ENCODE measurements at regions not wholly inside any gene's neighbourhood (a gene's known extent, or its start where the extent isn't known, plus 50 kb on each side); places are given as distances from the start of the nearest gene placed in this dataset.

DNA sequence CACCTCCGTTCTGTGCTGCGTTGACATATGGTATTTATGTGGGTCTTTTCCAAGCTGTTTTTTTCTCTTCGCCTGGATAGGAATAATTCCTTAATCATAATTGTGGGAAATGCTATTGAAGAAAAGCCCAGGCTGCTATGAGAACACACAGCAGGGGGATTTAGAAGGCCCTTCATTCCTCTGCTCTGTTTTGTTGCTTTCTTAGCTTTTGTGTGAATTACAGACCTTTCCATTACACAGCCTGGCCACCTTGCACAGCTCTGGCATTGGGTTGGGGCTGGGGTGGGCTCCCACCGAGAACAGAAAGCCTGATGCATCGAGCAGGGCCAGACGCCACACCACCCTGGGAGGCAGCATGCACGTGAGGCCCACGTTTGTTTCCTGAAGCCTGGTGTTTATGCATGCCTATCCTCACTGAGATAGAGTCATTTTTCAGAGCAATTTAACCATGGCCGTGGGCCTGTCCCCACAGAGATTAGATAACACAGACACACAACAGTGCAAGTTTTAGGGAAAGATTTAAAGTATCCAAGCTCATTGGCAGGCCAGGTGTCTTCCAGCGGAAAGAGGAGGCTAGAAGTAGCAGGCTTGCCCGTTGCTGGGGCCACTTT is 287.6 kb upstream of the PWP1 start:
- TF ChIP-seq LEF1 (IDR thresholded peaks at IDR 0.05; ENCODE audit: borderline replicate concordance) (no peak), FOXK2 (IDR thresholded peaks at IDR 0.05) (no peak), FOXM1 (IDR thresholded peaks at IDR 0.05; ENCODE audit: borderline replicate concordance) (no peak), TARDBP (IDR thresholded peaks at IDR 0.05) (no peak), SP1 (IDR thresholded peaks at IDR 0.05) (no peak), ELF4 (IDR thresholded peaks at IDR 0.05) (no peak), FOXA1 (IDR thresholded peaks at IDR 0.05) (no peak), CTBP1 (IDR thresholded peaks at IDR 0.05; ENCODE audit: borderline replicate concordance) (no peak), HDGF (IDR thresholded peaks at IDR 0.05; ENCODE audit: borderline replicate concordance) (no peak)
- POLR2A ChIA-PET = no interaction called here
- CTCF ChIA-PET = no interaction called here
- DNase-seq (ENCODE audit: extremely low spot score) = no peak

DNA sequence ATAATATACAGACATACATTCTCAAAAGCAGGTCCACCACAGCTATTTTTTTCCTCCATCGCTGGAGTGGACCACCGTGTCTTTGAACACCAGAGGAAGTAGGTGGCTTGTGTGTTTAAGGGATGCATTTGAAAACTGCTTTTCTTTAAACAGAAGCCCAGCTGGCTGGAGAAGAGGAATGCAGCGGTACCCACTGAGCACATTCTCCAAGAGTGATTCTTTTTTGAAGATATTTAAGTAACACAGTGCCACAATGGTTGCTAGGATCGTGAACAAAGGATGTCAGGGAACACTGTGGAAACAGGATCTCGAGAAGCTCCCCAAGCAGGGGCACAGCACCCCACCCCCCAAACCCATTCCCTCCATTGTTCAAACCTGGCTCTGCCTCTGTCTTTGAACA is 286.6 kb upstream of the PWP1 start:
- no peak for DNase-seq (ENCODE audit: extremely low spot score)
- ChIA-PET POLR2A (no interaction called here), CTCF (interaction anchor here (1.3 kb wide), 1 partner anchor 267 kb away, joined by 4 read pairs; no protein-coding TSS in a partner anchor)

DNA sequence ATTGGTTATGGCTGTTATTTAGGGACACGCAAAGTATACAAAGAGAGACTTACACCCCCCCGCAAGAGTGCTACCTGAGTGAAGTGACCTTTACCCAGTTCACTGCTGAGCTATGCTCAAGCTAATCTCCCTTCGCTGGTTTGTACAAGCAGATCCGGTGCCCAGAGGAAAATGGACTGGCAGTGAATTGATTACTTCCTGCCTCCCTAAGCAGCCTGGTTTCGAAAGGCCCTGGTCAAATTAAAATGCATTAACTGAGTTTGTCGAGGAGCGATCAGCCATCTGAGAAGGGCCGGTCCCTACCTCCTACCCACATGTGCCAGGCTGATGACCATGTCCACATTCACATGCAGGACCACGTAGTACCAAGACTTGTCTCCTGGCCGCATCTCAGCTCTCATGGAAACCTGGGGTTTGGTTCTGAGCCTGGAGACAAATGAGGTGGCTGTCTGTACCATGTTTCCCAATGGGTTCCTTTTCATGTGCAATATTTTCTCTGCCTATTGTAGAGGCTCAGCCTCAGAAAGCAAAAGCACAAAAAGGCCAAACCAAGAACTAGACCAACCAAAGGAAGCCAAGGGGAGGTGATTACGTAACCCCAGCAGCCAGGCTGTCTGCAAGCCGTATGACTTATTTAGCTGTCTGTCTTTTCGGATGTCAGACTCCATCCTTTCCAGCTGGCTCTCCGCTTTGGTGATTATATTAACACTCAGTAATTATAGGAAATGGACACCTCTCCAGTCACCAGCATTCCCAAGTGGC is 284.7 kb upstream of the PWP1 start:
- CTCF ChIA-PET = interaction anchor here (0.6 kb wide), 1 partner anchor 59 kb away, joined by 3 read pairs; no protein-coding TSS in a partner anchor
- no peak for TF ChIP-seq LEF1 (IDR thresholded peaks at IDR 0.05; ENCODE audit: borderline replicate concordance)
- no peak for TF ChIP-seq FOXK2 (IDR thresholded peaks at IDR 0.05)
- TF ChIP-seq SP1 (IDR thresholded peaks at IDR 0.05) = no peak
- TF ChIP-seq HDGF (IDR thresholded peaks at IDR 0.05; ENCODE audit: borderline replicate concordance) = no peak
- no peak for TF ChIP-seq NFRKB (IDR thresholded peaks at IDR 0.05)
- no peak for TF ChIP-seq FOXA1 (IDR thresholded peaks at IDR 0.05)
- TF ChIP-seq TARDBP (IDR thresholded peaks at IDR 0.05) = no peak
- no peak for TF ChIP-seq ELF4 (IDR thresholded peaks at IDR 0.05)
- TF ChIP-seq BHLHE40 (IDR thresholded peaks at IDR 0.05; ENCODE audit: borderline replicate concordance) = no peak
- no peak for TF ChIP-seq SUZ12 (IDR thresholded peaks at IDR 0.05)
- no peak for TF ChIP-seq ZNF384 (IDR thresholded peaks at IDR 0.05)
- TF ChIP-seq, protein P1, sequence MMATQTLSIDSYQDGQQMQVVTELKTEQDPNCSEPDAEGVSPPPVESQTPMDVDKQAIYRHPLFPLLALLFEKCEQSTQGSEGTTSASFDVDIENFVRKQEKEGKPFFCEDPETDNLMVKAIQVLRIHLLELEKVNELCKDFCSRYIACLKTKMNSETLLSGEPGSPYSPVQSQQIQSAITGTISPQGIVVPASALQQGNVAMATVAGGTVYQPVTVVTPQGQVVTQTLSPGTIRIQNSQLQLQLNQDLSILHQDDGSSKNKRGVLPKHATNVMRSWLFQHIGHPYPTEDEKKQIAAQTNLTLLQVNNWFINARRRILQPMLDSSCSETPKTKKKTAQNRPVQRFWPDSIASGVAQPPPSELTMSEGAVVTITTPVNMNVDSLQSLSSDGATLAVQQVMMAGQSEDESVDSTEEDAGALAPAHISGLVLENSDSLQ (IDR thresholded peaks at IDR 0.05) = no peak
- no peak for TF ChIP-seq L3MBTL2 (conservative IDR thresholded peaks at IDR 0.05)
- TF ChIP-seq ARNT (IDR thresholded peaks at IDR 0.05) = no peak
- no peak for TF ChIP-seq CTBP1 (IDR thresholded peaks at IDR 0.05; ENCODE audit: borderline replicate concordance)
- no peak for TF ChIP-seq FOXM1 (IDR thresholded peaks at IDR 0.05; ENCODE audit: borderline replicate concordance)
- POLR2A ChIA-PET = no interaction called here
- DNase-seq (ENCODE audit: extremely low spot score) = no peak

More for the DNA sequence above, 286.6 kb upstream of the PWP1 start:
- TF ChIP-seq CTBP1 (IDR thresholded peaks at IDR 0.05; ENCODE audit: borderline replicate concordance) (no peak), FOXM1 (IDR thresholded peaks at IDR 0.05; ENCODE audit: borderline replicate concordance) (no peak), FOXA1 (IDR thresholded peaks at IDR 0.05) (no peak), SUZ12 (IDR thresholded peaks at IDR 0.05) (no peak)

DNA sequence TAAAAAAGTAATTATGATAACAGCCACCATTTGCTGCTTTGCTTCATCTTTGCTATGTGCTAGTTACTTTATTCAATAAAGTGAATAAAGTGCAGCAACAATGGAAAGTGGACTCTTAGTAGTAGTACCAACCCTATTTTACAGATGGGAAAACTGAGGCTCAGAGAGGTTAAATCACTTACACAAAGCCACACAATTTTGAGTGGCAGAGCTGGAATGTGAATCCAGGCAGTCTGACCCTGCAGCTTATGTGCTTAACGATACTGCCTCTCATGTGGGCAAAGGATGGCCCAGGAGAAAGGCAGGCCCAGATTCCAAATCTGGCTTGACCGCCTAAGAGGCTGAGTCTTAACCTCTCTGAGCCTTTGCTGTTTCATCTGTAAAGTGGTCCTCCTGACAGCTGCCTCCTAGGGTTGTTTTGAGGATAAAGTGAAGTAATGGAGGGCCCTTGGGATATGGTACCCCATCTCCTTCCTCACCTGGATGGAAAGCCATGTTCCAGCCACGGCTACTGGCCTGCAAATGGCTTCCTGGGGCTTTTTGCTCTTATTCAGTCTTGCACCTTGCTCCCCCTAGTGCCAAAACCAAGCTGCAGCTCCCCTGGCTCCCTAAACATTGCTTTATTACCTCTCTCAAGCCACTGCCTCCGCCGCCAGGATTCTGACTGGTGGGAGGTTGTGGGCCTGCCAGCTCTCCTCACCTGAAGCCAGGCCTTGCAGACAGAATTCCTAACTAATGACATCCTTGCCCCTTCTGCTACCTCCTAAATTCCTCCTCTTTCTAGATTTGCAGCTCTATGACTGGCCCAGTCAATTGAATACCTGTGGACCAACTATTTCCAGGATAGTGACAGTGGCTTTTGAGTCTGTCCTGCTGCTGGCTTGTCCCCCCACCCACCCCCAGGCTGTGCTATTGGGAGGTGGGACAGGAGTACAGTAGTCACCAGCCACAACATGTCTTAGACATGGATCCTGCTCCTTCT is 283.3 kb upstream of the PWP1 start:
- TF ChIP-seq LEF1 (IDR thresholded peaks at IDR 0.05; ENCODE audit: borderline replicate concordance) = no peak
- TF ChIP-seq ARNT (IDR thresholded peaks at IDR 0.05) = no peak
- no peak for TF ChIP-seq SP1 (IDR thresholded peaks at IDR 0.05)
- TF ChIP-seq HDGF (IDR thresholded peaks at IDR 0.05; ENCODE audit: borderline replicate concordance) = no peak
- TF ChIP-seq ELF4 (IDR thresholded peaks at IDR 0.05) = no peak
- no peak for TF ChIP-seq FOXM1 (IDR thresholded peaks at IDR 0.05; ENCODE audit: borderline replicate concordance)
- no peak for TF ChIP-seq SUZ12 (IDR thresholded peaks at IDR 0.05)
- TF ChIP-seq ZNF384 (IDR thresholded peaks at IDR 0.05) = no peak
- TF ChIP-seq TARDBP (IDR thresholded peaks at IDR 0.05) = no peak
- TF ChIP-seq FOXK2 (IDR thresholded peaks at IDR 0.05) = no peak
- ChIA-PET CTCF (interaction anchor here (0.6 to 4.8 kb wide), 9 partner anchors 20 to 276 kb away, joined by 3 to 26 read pairs (median 4); no protein-coding TSS in a partner anchor), POLR2A (no interaction called here)
- peak; percentile 62 for DNase-seq (ENCODE audit: extremely low spot score)

DNA sequence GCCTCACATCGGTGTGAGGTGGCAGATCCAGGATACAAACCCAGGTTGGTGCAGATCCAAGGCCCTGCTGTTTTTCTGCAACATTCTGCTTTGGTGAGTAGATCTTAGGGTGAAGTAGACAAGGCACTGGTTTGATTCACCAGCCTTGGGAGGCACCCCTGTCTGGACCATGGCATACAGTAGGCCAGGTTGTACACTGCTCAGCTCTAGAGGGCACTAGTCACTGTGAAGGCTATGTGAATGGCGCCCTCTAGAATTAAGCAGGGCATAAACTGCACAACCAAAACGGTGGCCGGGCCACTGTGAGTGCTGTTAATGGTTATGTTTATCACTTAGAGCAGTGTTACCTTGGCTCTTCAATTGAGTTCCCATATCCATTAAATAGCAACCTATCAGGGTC is 280.6 kb upstream of the PWP1 start:
- CTCF ChIA-PET = interaction anchor here (0.5 to 4.8 kb wide), 4 partner anchors 9 to 1780 kb away, joined by 3 to 26 read pairs (median 3); no protein-coding TSS in a partner anchor
- no peak for TF ChIP-seq ARNT (IDR thresholded peaks at IDR 0.05)
- no peak for TF ChIP-seq HDGF (IDR thresholded peaks at IDR 0.05; ENCODE audit: borderline replicate concordance)
- TF ChIP-seq BHLHE40 (IDR thresholded peaks at IDR 0.05; ENCODE audit: borderline replicate concordance) = no peak
- no peak for TF ChIP-seq SUZ12 (IDR thresholded peaks at IDR 0.05)
- POLR2A ChIA-PET = no interaction called here
- DNase-seq (ENCODE audit: extremely low spot score) = peak; percentile 44

DNA sequence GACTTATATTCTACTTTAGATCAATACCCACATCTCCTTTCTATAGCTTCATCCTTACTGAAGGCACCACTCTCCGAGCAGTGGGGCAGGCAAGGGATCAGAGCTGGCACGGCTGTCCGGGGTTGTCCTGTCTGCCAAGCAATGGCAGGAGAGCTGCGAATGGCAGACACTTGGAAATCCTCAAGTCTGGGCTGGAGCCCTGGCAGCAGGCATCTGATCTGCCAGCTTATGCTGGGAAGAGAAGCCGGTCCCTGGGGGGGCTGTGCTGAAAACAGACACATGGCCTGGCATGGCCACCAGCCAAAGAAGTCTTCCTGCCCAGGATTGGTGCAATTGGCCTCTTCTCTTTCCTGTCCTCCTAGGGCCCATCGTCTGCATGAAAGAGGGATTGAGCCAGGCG is 280.2 kb upstream of the PWP1 start:
- DNase-seq (ENCODE audit: extremely low spot score) = no peak
- ChIA-PET POLR2A (no interaction called here), CTCF (interaction anchor here (0.5 to 4.8 kb wide), 6 partner anchors 10 to 1780 kb away, joined by 3 to 26 read pairs (median 3); no protein-coding TSS in a partner anchor)
- TF ChIP-seq FOXA1 (IDR thresholded peaks at IDR 0.05) = no peak
- no peak for TF ChIP-seq L3MBTL2 (conservative IDR thresholded peaks at IDR 0.05)
- no peak for TF ChIP-seq ELF4 (IDR thresholded peaks at IDR 0.05)
- no peak for TF ChIP-seq TARDBP (IDR thresholded peaks at IDR 0.05)
- TF ChIP-seq, protein P1 (IDR thresholded peaks at IDR 0.05) = no peak
